Thoracic aorta (tissue), 2 donors: ENCODE measurements at regions not wholly inside any gene's neighbourhood (a gene's known extent, or its start where the extent isn't known, plus 50 kb on each side); places are given as distances from the start of the nearest gene placed in this dataset.

ENCODE experiments used
- ATAC-seq: fragments of 150-250 bp; one replicate; pipeline ENCODE4 v1.8.0; 2017; ENCODE audit warnings: low read depth; ENCODE audit not compliant: insufficient number of reproducible peaks, low FRiP score
- DNase-seq: peaks from one replicate; pipeline ENCODE4 v3.0.0-alpha.2; 2020; ENCODE audit warnings: low spot score
- H3K27ac ChIP-seq, 2 donors: fragments of 200-600 bp; sonication (generic); 1 replicate in 1 of 2; 2 replicates in 1 of 2; pipeline ENCODE4 v1.5.1; 2016; ENCODE audit warnings: mild to moderate bottlenecking in 2 of 2, moderate library complexity in 2 of 2
- H3K27me3 ChIP-seq: fragments of 200-600 bp; sonication (generic); replicated peaks from 2 replicates; pipeline ENCODE4 v1.6.0; 2016; ENCODE audit warnings: mild to moderate bottlenecking; ENCODE audit not compliant: insufficient read depth
- H3K36me3 ChIP-seq: fragments of 200-600 bp; sonication (generic); one replicate; pipeline ENCODE4 v1.5.1; 2016
- H3K4me1 ChIP-seq, 2 donors: fragments of 200-600 bp; sonication (generic); 1 replicate in 1 of 2; 2 replicates in 1 of 2; pipeline versions ENCODE4 v1.5.1 to v1.6.0; 2016; ENCODE audit warnings: low read depth in 2 of 2, mild to moderate bottlenecking in 1 of 2; ENCODE audit not compliant: control insufficient read depth in 1 of 2
- H3K4me3 ChIP-seq: fragments of 200-600 bp; sonication (generic); 2 replicates; pipeline ENCODE4 v1.5.1; 2016; ENCODE audit warnings: mild to moderate bottlenecking
- H3K9me3 ChIP-seq: fragments of 200-600 bp; sonication (generic); 2 replicates; pipeline ENCODE4 v1.5.1; 2016
- TF ChIP-seq, protein P1 (sequence below): fragments of 200-600 bp; sonication (generic); IDR thresholded peaks from one replicate; pipeline ENCODE4 v1.5.1; 2019; ENCODE audit warnings: antibody characterized with exemption

DNA sequence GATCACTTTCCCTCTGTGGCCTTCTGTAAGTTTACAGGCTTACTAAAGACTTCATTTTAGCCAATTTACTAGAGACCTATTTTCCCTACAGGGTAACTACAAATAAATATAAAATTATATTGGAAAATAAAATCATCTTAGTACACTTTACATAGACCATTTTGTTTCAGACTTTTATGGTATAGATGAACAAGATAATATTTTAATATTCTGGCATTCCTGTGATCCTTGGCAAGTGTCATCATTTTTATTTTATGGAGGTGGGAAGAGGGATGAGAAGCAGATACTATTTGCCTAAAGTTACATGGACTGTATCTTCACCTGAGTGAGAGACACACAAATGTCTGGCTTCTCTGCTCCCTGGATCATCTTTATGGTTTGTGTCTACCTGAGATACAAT is 149.6 kb upstream of the CWC22 start:
- Histone ChIP-seq H3K36me3 (no peaks in the 10 kb centered on the region), H3K9me3 (no peaks in the 10 kb centered on the region), H3K4me3 (no peak overlapping the region), H3K4me1 (no peaks in the 10 kb centered on the region), H3K27me3 (no peaks in the 10 kb centered on the region), H3K27ac (no peak overlapping the region)
- TF ChIP-seq, protein P1, sequence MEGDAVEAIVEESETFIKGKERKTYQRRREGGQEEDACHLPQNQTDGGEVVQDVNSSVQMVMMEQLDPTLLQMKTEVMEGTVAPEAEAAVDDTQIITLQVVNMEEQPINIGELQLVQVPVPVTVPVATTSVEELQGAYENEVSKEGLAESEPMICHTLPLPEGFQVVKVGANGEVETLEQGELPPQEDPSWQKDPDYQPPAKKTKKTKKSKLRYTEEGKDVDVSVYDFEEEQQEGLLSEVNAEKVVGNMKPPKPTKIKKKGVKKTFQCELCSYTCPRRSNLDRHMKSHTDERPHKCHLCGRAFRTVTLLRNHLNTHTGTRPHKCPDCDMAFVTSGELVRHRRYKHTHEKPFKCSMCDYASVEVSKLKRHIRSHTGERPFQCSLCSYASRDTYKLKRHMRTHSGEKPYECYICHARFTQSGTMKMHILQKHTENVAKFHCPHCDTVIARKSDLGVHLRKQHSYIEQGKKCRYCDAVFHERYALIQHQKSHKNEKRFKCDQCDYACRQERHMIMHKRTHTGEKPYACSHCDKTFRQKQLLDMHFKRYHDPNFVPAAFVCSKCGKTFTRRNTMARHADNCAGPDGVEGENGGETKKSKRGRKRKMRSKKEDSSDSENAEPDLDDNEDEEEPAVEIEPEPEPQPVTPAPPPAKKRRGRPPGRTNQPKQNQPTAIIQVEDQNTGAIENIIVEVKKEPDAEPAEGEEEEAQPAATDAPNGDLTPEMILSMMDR = no peak
- ATAC-seq (no peak), DNase-seq (no peak)

DNA sequence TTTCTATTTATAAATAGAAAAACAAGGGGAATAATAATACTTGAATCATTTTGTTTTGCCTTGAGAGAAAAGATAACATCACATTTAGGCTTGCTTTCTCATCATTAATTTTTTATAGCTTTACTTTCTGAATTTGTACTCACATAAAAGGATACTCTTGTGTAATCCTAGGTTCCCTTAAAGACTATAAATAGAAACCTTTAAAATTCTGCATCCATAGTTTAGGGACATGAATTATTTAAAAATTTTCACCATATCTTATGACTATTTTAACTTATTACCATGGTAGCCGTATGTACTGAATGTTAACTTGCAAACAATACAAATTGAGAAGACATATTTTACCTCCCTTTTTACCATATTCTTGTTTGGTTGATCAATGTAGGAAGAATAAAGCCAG is 143.5 kb upstream of the CWC22 start:
- H3K4me3 ChIP-seq = no peak overlapping the region
- H3K27me3 ChIP-seq = no peaks in the 10 kb centered on the region
- no peaks in the 10 kb centered on the region for H3K36me3 ChIP-seq
- H3K9me3 ChIP-seq = no peaks in the 10 kb centered on the region
- no peaks in the 10 kb centered on the region for H3K4me1 ChIP-seq
- no peak for DNase-seq
- ATAC-seq = no peak
- TF ChIP-seq, protein P1 = no peak
- no peak overlapping the region for H3K27ac ChIP-seq

DNA sequence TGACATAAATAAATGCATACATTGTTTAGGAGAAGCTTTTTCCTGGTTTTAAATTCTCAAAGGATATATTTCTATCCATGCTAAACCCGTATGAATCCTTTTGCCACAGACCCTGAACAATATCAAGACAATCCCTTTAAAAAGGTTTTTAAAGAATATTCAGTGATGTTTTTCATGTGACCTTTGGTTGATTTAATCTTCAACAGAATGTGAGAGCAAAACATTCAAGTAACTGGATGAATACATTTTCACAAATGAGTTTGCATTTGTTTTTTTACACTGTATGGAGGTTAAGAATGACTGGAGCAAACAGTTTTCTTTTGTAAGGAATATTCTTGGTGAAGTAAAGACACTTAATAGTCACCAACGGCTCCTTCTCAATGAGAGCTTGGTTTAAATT is 139.4 kb upstream of the CWC22 start:
- no peak for DNase-seq
- Histone ChIP-seq H3K4me1 (no peaks in the 10 kb centered on the region), H3K27ac (no peak overlapping the region), H3K9me3 (no peaks in the 10 kb centered on the region), H3K36me3 (no peaks in the 10 kb centered on the region), H3K4me3 (no peak overlapping the region), H3K27me3 (no peaks in the 10 kb centered on the region)
- TF ChIP-seq, protein P1 = no peak
- ATAC-seq = no peak

DNA sequence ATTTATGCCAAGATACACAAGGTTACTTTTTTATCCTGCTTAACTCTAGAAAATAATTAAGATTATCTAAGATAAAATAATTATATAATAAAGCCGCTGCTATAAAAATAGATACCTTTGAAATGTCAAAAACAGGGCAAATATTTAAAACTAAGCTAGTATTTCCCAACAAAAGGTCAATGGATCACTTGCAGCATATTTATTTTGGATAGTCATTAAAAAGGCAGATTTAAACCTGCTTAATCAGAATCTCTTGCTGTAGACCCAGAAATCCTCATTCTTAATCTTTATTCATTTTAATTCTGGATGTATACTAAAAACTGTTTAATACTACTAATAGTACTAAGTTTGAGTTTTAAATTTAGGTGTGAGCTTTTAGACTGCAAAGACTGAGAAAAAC is 139.0 kb upstream of the CWC22 start:
- no peak for ATAC-seq

DNA sequence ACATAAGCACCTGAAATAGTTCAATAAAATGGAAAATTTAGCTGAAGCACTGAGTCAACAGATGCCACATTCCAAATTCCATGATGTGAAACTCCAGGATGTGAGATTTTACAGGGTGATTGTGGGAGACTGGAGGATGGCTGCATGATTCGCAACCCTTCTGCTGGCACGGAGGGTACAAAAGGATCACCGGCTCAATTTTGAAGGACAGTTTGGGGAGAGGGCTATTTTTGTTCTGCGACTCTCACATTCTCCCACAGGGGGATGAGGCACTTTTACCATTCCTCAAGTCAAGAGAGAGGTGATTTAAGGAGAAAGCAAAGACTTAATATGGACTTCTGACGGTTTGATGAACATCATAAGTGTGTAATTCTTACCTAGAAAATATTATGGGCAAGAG is 138.1 kb upstream of the CWC22 start:
- Histone ChIP-seq H3K4me3 (no peak overlapping the region), H3K9me3 (no peaks in the 10 kb centered on the region), H3K27ac (no peak overlapping the region), H3K36me3 (no peaks in the 10 kb centered on the region), H3K4me1 (no peaks in the 10 kb centered on the region), H3K27me3 (no peaks in the 10 kb centered on the region)
- DNase-seq = no peak
- TF ChIP-seq, protein P1 = no peak
- ATAC-seq = no peak

More for the DNA sequence above, 139.0 kb upstream of the CWC22 start:
- no peaks in the 10 kb centered on the region for H3K27me3 ChIP-seq
- H3K4me1 ChIP-seq = no peaks in the 10 kb centered on the region
- no peaks in the 10 kb centered on the region for H3K36me3 ChIP-seq
- no peaks in the 10 kb centered on the region for H3K9me3 ChIP-seq
- TF ChIP-seq, protein P1 = no peak
- H3K27ac ChIP-seq = no peak overlapping the region
- no peak overlapping the region for H3K4me3 ChIP-seq
- no peak for DNase-seq
